Progenitor cell of endocrine pancreas (in vitro differentiated cells): ENCODE measurements at regions not wholly inside any gene's neighbourhood (a gene's known extent, or its start where the extent isn't known, plus 50 kb on each side); places are given as distances from the start of the nearest gene placed in this dataset.
"Not testable (repeated sequence)": the region's sequence is repeated elsewhere in the genome, so short reads cannot be mapped to it uniquely, and the experiment has no call there.

Experiments used
- DNase-seq: peaks from one replicate; pipeline ENCODE4 v3.0.0; 2021; ENCODE audit warnings: low spot score; ENCODE audit not compliant: unreplicated experiment
- H3K27ac Mint-ChIP-seq: 2 replicates; pipeline ENCODE4 v1.8.0; 2021; ENCODE audit warnings: mild to moderate bottlenecking, moderate library complexity, mixed read lengths
- H3K27me3 Mint-ChIP-seq: 2 replicates; pipeline ENCODE4 v1.8.0; 2021; ENCODE audit warnings: mixed read lengths
- H3K36me3 Mint-ChIP-seq: 2 replicates; pipeline ENCODE4 v1.8.0; 2022; ENCODE audit warnings: mixed read lengths; ENCODE audit not compliant: insufficient read depth
- H3K4me1 Mint-ChIP-seq: 2 replicates; pipeline ENCODE4 v1.8.0; 2021; ENCODE audit warnings: low read depth, mixed read lengths
- H3K4me3 Mint-ChIP-seq: 2 replicates; pipeline ENCODE4 v1.8.0; 2021; ENCODE audit warnings: low read depth, mild to moderate bottlenecking, moderate library complexity, mixed read lengths
- H3K9me3 Mint-ChIP-seq: 2 replicates; pipeline ENCODE4 v1.8.0; 2021; ENCODE audit warnings: low read depth, mixed read lengths
- TF ChIP-seq, protein P1 (sequence below): fragments of 200-600 bp; sonication (generic); IDR thresholded peaks from one replicate; pipeline ENCODE4 v1.5.0; 2021; ENCODE audit warnings: antibody characterized with exemption, mild to moderate bottlenecking; ENCODE audit not compliant: unreplicated experiment

- Mint-ChIP-seq H3K4me1 (peaks cover 1% of the 10 kb centered on the region), H3K4me3 (no peak overlapping the region), H3K9me3 (no peaks in the 10 kb centered on the region), H3K27me3 (peaks cover 30% of the 10 kb centered on the region), H3K36me3 (no peaks in the 10 kb centered on the region), H3K27ac (no peak overlapping the region)
- no peak for DNase-seq
- TF ChIP-seq, protein P1, sequence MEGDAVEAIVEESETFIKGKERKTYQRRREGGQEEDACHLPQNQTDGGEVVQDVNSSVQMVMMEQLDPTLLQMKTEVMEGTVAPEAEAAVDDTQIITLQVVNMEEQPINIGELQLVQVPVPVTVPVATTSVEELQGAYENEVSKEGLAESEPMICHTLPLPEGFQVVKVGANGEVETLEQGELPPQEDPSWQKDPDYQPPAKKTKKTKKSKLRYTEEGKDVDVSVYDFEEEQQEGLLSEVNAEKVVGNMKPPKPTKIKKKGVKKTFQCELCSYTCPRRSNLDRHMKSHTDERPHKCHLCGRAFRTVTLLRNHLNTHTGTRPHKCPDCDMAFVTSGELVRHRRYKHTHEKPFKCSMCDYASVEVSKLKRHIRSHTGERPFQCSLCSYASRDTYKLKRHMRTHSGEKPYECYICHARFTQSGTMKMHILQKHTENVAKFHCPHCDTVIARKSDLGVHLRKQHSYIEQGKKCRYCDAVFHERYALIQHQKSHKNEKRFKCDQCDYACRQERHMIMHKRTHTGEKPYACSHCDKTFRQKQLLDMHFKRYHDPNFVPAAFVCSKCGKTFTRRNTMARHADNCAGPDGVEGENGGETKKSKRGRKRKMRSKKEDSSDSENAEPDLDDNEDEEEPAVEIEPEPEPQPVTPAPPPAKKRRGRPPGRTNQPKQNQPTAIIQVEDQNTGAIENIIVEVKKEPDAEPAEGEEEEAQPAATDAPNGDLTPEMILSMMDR, result no peak
Observed at GRCh38 chr12:13404111-13404628, 207.6 kb downstream of the EMP1 start.

DNA sequence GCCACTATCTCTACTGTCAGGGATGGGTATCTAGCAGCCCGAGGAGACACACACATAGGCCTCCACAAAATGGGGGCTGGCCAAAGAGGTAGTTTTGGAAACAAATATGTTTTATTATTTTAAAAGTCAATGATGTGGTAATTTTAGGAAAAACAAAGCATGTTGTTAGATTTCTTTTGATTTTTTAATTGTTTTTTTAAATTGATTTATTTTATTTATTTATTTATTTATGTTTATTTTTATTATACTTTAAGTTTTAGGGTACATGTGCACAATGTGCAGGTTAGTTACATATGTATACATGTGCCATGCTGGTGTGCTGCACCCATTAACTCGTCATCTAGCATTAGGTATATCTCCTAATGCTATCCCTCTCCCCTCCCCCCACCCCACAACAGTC is 194.8 kb downstream of the EMP1 start:
- H3K4me1 Mint-ChIP-seq, H3K9me3 Mint-ChIP-seq, H3K27ac Mint-ChIP-seq, DNase-seq, H3K36me3 Mint-ChIP-seq, H3K4me3 Mint-ChIP-seq: not testable (repeated sequence)
- peaks cover 21% of the 10 kb centered on the region for H3K27me3 Mint-ChIP-seq

DNA sequence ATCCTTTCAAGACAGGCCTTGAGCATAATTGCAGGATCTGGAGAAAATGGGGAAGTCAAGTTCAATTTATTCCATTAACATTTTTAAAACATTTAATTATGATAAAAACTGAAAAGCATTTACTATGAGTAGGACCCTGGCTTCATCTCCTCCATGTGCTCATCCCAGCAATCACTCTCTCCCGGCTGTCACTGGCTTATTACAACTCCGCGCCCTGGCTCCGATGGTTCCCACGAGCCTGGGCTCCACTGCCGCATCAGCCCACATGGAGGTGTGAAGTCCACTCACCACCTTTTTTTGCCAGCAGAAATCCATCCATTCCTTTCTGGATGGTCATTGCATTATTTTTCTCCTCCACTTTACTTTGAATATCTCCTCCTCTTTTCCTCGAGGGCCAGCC is 194.4 kb downstream of the EMP1 start:
- TF ChIP-seq, protein P1, result no peak
- H3K4me3 Mint-ChIP-seq, result no peak overlapping the region
- H3K27me3 Mint-ChIP-seq, result peaks cover 21% of the 10 kb centered on the region
- H3K36me3 Mint-ChIP-seq, result no peaks in the 10 kb centered on the region
- H3K27ac Mint-ChIP-seq, result peak overlapping the region; percentile 39
- peak; percentile 1 for DNase-seq
- no peaks in the 10 kb centered on the region for H3K9me3 Mint-ChIP-seq
- no peaks in the 10 kb centered on the region for H3K4me1 Mint-ChIP-seq

DNA sequence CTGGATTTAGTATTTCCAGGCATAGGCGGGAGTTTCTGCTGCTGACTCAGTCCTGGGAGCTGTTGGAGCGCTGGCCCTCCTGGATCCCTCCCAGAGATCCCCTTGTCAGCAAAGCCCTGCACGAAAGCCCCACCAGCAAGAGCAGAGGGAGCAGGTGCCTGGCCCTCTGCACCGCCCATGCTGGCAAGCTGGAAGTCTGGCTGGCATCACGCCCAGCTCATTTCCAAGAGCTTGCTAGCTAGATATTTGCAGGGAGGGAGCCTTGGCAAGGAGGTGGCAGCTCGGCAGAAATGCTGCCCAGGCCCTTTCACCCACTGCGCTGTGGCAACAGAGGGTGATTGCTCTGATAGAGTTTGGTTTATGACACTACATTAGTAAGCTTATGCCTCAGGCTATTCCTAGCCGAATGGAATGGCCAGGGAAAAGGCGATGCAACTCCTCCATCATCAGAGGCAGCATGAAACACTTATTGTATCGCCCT is 193.9 kb downstream of the EMP1 start:
- Mint-ChIP-seq H3K27me3 (peaks cover 21% of the 10 kb centered on the region), H3K4me3 (no peak overlapping the region), H3K27ac (no peak overlapping the region), H3K4me1 (no peaks in the 10 kb centered on the region), H3K9me3 (no peaks in the 10 kb centered on the region), H3K36me3 (no peaks in the 10 kb centered on the region)
- DNase-seq, result peak; percentile 8
- TF ChIP-seq, protein P1, result no peak

DNA sequence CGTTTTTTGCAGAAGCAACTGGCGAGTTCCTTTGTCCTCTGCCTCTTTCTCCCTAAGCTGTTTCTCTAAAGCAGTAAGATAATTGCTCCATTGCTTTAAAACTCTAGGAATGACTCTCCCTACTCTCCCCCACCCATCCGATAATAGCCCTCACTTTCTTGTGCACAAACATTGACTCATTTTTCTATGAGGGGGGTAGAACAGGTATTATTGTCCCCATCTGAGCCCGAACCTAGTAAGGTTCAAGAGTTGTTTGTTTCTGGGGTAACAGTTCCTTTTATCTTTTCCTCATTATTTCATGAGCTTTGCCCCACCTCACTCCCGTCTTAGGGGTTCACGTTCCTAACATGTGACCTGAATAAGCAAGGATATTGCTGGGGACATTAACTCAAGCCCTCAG is 190.6 kb downstream of the EMP1 start:
- peaks cover 3% of the 10 kb centered on the region for H3K9me3 Mint-ChIP-seq
- no peak overlapping the region for H3K27ac Mint-ChIP-seq
- H3K4me1 Mint-ChIP-seq, result peaks cover 10% of the 10 kb centered on the region
- no peak for DNase-seq
- peaks cover 21% of the 10 kb centered on the region for H3K27me3 Mint-ChIP-seq
- no peak overlapping the region for H3K4me3 Mint-ChIP-seq
- TF ChIP-seq, protein P1, result no peak
- H3K36me3 Mint-ChIP-seq, result peaks cover 1% of the 10 kb centered on the region

GRCh38 chr12:13386323-13387039 is 190.0 kb downstream of the EMP1 start:
- Mint-ChIP-seq H3K27ac (no peak overlapping the region), H3K4me3 (no peak overlapping the region), H3K9me3 (peaks cover 3% of the 10 kb centered on the region), H3K27me3 (peaks cover 26% of the 10 kb centered on the region), H3K4me1 (peaks cover 13% of the 10 kb centered on the region), H3K36me3 (peaks cover 1% of the 10 kb centered on the region)
- DNase-seq, result no peak
- TF ChIP-seq, protein P1, result no peak
